AML-193 (cell line): ENCODE measurements at regions not wholly inside any gene's neighbourhood (a gene's known extent, or its start where the extent isn't known, plus 50 kb on each side); places are given as distances from the start of the nearest gene placed in this dataset.

Experiments
- DNase-seq, 2 experiments: peaks; one replicate each; lab custom pipeline; 2025; lab: John Stamatoyannopoulos, UW

- no peak for DNase-seq
These were observed 316.0 kb upstream of the ARGLU1 start for GRCh38 chr13:106883976-106884375.

DNA sequence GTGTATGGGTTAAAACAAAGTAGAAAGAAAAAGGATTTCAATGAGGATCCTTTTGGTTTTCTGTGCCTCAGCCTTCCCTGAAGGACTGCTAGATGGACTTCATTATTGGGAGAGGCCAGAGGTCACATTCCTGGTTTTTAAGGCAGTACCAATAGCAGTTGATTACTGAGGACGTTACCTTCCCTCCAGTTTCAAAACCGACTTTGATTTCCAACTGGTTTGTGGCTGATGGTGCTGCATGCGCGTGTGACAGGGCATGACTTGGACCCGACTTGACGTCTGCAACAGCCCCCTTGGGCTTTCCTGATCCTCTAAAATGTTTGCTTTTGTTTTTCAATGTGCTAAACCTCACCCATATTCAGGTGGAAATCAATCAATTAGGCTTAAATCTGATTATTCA lies 314.3 kb upstream of the ARGLU1 start:
- no peak for DNase-seq

- DNase-seq: no peak
These were observed 311.9 kb upstream of the ARGLU1 start for GRCh38 chr13:106879806-106880205.

DNA sequence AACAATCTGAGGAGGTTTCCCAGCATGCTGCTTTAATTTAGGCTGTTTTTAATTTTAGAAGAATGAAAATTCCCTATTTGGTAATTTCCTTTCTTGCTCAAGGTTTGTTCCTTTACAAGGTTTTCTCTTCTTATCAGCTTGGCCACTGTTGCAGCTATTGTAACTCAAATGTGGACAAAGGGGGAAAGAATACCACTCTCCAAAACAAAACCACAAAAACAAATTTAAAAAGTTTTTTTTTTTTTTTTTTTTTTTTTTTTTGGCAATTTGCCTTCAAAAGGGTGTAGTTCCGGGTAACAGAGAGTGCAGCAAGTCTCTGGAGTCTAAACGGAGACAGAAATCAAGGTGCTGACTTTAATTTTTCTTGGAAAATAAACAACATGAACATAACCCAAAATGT lies 306.4 kb upstream of the ARGLU1 start:
- no peak for DNase-seq

GRCh38 chr13:106873810-106874209 lies 305.9 kb upstream of the ARGLU1 start:
- DNase-seq: no peak

- no peak for DNase-seq
These were observed 299.3 kb upstream of the ARGLU1 start for GRCh38 chr13:106867249-106867648.

DNA sequence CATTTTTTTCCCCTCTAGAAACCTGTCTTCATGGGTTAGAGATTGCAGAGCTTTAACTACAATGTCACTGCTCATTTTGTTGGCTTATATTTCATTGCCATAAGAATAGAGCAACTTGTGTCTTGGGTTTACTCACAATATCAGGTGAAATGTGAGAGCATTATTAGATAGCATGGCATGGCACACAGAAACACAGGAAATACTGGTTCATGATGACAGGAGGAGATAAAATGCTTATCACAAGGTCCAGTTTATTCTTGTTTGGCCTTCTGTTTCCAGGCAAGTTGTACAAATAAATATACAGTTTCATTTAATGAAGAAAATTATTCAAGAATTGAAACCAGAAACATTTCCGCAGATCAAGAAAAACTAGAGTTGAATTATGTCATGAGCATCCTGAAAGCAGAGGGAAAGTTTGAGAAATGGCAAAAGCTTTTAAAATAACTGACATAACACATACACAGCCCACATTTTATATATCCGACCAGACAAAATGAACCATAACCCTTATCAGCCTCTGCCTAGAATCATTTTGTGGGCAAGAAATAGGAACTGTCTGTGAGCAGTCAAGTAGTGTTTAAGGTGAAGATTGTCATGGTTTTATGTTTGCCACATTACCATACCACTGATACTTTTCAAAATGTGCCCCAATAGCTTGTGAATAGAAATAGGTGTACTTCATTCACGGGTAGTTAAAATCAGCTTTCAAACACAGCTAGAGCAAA lies 297.9 kb upstream of the ARGLU1 start:
- no peak for DNase-seq

DNA sequence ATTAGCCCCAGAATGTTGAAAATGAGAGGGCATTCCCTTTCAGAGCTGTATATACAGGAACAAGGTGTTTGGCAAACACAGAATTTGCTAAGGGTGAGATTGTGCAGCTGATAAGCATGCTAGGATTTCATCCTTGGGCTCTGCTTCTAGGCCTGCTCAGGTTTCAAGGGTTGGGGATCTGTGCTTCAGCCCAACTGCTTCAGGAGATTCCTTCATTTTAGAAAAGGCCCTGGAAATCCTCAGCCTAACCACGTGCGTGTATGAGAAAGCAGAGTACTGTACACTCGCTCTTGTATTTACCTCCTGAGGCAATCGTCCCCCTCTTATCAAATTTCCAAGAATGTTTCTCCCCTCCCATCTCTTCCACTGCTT lies 291.6 kb upstream of the ARGLU1 start:
- no peak for DNase-seq

DNA sequence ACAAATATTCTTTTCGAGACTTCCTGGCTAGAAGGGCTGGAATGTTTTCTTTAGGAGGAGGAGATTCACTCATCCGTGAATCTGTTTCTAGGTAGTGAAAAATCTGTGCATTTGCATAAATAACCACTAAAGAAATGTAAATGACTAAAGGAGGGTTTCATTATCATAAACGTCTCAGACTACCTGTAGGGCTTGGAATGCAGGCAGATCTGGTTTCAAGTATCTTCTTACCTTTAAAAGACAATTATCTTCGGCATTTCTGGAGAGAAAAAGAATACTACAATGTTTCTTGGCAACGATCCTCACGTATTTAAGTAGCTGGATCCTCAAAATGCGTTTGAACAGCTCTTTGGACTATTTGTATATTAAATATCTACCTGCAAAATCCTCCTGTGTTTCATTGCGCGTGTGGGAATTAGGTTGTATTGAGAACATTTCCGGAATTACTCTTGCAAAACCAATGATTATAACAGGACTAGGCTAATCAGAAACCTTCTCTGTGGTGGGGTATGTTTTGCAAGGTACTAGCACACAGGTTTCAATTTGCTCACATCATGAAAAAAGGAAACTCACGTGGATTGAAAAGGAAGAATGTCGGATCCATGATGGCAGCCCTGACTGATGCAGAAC lies 291.1 kb upstream of the ARGLU1 start:
- no peak for DNase-seq

DNA sequence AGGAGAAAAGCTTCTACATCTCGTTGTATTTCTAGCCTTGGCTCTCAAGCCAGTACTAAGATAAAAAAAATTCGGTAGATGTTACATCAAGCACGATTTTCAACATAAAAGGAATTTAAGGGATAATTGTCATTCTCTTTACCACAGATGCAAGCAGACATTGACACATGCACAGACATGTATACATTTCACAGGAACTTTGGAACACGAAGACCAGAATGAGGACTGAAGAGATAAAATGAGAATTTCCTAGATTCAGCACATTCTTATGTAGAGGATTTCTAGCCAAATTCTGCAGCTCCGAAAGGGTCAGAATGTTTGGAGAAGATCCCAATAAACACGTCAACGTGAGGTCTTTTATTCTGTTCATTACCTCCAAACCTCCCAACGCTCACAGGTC lies 284.5 kb upstream of the ARGLU1 start:
- no peak for DNase-seq

- no peak for DNase-seq
These were observed 283.2 kb upstream of the ARGLU1 start for GRCh38 chr13:106850973-106851650.

GRCh38 chr13:106846571-106847448 lies 278.9 kb upstream of the ARGLU1 start:
- no peak for DNase-seq

DNA sequence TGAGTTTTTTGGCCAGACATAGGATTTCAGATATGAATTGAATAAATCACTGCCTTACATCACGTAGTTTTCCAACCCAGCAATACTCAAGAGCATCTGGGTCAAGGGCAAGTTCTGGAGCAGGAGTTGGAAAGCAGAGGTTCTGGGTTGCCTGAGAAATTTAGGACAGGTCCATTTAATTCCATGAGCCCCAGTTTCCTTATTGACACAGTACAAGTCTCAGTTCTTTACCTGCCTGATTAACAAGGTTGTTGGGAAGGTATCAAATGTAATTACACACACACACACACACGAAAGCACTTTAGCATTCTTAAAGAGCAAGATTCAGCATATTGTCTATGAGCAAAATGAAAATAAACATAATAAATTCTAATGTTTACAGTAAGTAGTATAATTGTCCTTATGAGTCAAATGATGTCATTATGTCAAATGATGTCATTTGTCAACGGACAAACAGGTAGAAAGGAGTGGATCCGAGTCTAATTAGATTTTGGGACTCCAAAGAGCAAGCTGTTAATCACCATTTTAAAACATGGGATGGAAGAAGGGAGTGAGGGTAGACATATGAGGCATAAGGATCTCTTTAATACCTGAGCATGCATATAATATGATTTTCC lies 268.4 kb upstream of the ARGLU1 start:
- DNase-seq: no peak

GRCh38 chr13:106835477-106835876 lies 267.5 kb upstream of the ARGLU1 start:
- no peak for DNase-seq

DNA sequence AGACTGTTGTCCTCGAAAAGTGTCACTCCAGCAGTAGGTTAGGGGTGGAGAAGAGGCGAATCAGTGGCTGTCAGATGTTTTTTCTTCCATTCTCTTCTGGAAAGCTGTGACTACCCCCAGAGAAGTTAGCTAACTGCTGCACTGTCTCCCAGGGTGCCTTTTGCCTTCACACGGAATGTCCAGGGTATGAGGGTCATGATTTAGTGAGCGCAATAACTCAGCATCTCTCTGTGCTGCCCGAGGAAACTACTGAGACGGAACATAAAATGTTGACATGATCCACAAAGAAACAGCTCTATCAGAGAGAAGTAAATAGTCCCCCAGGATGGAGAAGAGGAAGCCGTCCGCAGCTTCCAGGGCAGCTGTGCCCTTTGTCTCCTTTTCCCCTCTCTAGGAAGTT lies 254.0 kb upstream of the ARGLU1 start:
- no peak for DNase-seq

DNA sequence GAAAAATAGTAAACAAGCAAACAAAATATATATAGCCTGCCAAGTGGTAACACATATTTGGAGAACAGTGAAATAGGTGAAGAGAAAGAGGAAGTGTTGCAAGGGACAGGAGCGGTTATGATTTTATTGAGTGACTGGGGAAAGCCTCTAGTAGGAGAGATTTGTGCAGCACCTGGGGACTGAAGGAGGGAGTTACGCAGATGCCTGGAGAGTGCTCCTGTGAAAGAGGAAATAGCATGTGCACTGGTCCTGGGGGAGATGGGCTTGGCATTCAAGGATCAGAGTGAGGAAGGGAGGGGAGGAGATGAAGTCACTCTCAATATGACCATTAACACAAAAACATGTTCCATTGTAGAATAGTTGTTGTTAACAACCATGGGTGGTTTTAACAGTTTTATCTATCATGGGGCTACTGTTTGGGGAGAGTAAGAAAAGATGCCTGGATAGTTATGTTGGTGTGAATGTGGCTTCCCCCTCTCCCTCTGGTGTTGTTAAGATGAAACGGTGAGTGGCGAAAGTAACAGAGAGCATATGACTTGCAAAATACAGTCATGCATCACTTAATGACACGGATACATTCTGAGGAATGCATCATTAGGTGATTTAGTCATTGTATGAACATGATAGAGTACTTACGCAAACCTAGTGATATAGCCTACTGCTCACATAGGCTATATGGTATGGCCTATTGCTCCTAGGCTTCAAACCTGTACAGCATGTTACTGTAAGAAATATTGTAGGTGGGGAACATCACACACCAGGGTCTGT lies 251.7 kb upstream of the ARGLU1 start:
- no peak for DNase-seq

DNA sequence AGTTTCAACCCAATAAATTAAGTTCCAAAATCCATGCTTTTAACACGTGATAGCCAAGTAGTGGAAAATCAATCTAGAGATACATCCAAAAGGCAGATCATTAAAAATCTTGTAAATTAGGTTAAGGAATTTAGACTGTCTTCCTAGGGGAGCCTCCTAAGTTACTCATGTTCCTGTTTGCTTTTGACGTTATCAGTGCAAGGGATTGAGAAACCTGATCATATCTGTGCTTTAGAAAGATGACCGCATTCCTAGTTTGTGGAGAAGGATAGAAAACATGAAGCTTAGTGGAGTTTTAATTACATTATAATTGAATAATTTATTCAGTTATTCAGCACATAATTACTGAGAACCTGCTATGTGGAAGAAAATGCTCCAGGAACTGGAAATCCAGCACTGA lies 251.0 kb upstream of the ARGLU1 start:
- no peak for DNase-seq

DNA sequence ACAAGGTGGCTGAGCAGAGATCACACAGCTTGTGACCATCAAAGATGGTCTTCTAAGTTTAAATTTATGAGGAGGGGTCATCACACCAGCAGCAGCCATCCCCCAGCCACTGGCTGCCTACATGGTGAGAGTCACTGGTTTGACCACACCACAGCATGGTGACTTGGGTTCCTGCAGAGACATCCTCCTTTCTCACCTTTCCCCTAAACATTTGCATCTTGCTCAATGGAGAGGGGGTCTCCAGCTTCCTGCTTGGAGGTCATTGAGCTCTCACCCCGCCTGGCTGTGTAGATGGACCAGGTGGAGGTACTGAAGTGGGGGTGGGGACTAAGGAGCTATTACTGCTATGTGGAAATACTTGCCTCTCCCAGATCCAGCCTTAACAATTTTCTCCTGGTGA lies 247.6 kb upstream of the ARGLU1 start:
- no peak for DNase-seq

GRCh38 chr13:106814463-106814862 lies 246.5 kb upstream of the ARGLU1 start:
- no peak for DNase-seq

DNA sequence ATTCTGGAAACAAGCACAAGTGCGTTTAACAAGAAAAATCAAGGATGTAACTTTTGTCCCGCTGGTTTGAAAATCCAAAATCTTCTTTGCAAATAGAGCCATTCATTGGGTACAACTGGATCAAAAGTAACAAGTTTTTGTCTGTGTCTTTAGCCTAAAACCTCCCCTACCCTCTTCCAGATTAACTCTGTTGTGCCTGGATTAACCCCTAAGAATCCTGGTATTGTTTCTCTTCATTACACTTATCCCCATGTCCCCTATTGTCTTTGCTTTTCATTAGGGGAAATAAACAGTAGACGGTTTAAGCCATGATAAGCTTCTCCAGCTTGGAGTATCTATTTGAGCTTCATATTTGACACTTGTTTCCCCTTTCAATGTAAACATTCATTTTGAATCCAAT lies 242.1 kb upstream of the ARGLU1 start:
- no peak for DNase-seq

DNA sequence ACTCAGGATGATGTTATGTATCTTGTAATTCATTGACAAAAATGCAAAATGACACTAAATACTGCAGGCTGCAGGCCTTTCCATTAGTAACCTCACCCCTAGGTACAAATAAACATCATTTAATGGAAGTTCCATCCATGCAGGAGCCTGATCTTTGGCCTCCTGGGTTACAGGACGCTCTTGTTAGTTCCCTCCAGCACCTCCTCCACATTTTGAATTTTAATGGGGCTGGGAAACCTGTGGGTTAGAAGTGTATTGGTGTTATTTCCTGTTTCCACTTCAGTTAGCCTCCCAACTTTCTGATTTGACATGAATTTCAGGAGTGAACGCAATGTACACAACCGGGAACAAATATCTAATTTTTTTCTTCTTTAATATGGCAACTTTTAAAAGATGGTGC lies 237.1 kb upstream of the ARGLU1 start:
- no peak for DNase-seq
